ENCODE measurements at regions not wholly inside any gene's neighbourhood (a gene's known extent, or its start where the extent isn't known, plus 50 kb on each side); places are given as distances from the start of the nearest gene placed in this dataset.

DNA sequence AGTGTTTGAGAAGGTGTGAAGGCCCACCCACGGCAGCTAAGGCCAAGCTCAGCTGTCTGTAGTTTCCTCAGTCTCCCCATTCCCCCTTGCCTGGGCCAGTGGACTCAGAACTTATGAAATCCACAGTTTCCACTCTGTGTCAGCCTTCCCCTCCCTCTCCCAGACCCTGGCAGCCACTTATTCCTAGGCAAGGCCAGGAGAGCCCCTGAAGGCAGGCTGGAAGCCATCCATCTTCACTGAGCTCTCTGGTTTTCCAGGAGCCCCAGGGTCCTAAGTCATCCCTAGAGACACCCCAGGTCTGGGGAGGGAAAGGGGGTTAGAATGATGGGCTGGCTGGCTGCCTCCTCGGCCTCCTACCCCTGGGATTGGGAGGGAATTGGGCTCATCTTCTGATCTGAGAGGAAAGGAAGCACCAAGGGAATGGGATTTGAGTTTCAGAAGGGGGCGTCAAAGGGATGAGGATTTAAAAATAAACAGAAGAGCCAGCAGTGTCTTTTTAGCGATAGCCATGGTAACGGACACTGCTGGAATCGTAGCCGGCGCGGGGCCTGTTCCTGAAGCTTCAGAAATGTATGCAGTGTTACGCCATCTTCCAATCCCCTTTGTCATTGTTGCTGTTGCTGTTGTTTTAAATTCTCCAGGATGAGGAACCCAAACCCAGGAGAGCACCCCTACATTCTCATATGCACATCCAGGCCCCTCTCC is 561.1 kb upstream of the CADM1 start:
- Histone ChIP-seq H2AFZ (ENCODE audit: low read depth, low read length) (no peak overlapping the region), H4K20me1 (ENCODE audit: insufficient read depth) (no peaks in the 10 kb centered on the region), H3F3A (ENCODE audit: insufficient read depth, low read length, poor library complexity, severe bottlenecking) (peaks cover 6% of the 10 kb centered on the region), H3K9me2 (ENCODE audit: insufficient read depth, low read length) (no peaks in the 10 kb centered on the region), H3K4me3 (ENCODE audit: low read length) (no peak overlapping the region), H3K79me2 (replicated peaks; ENCODE audit: insufficient read depth, low read length) (no peaks in the 10 kb centered on the region), H3K9ac (ENCODE audit: low read length) (no peak overlapping the region), H3K27ac (ENCODE audit: low read length) (no peak overlapping the region), H3K4me2 (ENCODE audit: low read length) (no peak overlapping the region), H3K9me3 (ENCODE audit: low read length) (no peaks in the 10 kb centered on the region), H3K36me3 (ENCODE audit: insufficient read depth, low read length) (no peaks in the 10 kb centered on the region), H3K27me3 (ENCODE audit: insufficient read depth, low read depth, low read length) (no peaks in the 10 kb centered on the region)
- TF ChIP-seq, protein P1, sequence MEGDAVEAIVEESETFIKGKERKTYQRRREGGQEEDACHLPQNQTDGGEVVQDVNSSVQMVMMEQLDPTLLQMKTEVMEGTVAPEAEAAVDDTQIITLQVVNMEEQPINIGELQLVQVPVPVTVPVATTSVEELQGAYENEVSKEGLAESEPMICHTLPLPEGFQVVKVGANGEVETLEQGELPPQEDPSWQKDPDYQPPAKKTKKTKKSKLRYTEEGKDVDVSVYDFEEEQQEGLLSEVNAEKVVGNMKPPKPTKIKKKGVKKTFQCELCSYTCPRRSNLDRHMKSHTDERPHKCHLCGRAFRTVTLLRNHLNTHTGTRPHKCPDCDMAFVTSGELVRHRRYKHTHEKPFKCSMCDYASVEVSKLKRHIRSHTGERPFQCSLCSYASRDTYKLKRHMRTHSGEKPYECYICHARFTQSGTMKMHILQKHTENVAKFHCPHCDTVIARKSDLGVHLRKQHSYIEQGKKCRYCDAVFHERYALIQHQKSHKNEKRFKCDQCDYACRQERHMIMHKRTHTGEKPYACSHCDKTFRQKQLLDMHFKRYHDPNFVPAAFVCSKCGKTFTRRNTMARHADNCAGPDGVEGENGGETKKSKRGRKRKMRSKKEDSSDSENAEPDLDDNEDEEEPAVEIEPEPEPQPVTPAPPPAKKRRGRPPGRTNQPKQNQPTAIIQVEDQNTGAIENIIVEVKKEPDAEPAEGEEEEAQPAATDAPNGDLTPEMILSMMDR (IDR thresholded peaks at IDR 0.05; ENCODE audit: poor library complexity, severe bottlenecking): no peak
- TF ChIP-seq MXI1 (conservative IDR thresholded peaks at IDR 0.05; ENCODE audit: poor library complexity, severe bottlenecking): no peak
- no peak for TF ChIP-seq EP300 (conservative IDR thresholded peaks at IDR 0.05; ENCODE audit: poor library complexity, severe bottlenecking)
- no peak for TF ChIP-seq TAF1 (IDR thresholded peaks at IDR 0.05; ENCODE audit: low read depth)
- no peak for TF ChIP-seq RAD21 (conservative IDR thresholded peaks at IDR 0.05)
- TF ChIP-seq, protein P2, sequence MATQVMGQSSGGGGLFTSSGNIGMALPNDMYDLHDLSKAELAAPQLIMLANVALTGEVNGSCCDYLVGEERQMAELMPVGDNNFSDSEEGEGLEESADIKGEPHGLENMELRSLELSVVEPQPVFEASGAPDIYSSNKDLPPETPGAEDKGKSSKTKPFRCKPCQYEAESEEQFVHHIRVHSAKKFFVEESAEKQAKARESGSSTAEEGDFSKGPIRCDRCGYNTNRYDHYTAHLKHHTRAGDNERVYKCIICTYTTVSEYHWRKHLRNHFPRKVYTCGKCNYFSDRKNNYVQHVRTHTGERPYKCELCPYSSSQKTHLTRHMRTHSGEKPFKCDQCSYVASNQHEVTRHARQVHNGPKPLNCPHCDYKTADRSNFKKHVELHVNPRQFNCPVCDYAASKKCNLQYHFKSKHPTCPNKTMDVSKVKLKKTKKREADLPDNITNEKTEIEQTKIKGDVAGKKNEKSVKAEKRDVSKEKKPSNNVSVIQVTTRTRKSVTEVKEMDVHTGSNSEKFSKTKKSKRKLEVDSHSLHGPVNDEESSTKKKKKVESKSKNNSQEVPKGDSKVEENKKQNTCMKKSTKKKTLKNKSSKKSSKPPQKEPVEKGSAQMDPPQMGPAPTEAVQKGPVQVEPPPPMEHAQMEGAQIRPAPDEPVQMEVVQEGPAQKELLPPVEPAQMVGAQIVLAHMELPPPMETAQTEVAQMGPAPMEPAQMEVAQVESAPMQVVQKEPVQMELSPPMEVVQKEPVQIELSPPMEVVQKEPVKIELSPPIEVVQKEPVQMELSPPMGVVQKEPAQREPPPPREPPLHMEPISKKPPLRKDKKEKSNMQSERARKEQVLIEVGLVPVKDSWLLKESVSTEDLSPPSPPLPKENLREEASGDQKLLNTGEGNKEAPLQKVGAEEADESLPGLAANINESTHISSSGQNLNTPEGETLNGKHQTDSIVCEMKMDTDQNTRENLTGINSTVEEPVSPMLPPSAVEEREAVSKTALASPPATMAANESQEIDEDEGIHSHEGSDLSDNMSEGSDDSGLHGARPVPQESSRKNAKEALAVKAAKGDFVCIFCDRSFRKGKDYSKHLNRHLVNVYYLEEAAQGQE (IDR thresholded peaks at IDR 0.05; ENCODE audit: borderline replicate concordance): no peak
- no peak for TF ChIP-seq POLR2AphosphoS5 (IDR thresholded peaks at IDR 0.05)
- TF ChIP-seq SMC3 (conservative IDR thresholded peaks at IDR 0.05; ENCODE audit: poor library complexity): no peak
- no peak for TF ChIP-seq EZH2 (IDR thresholded peaks at IDR 0.05; ENCODE audit: borderline replicate concordance, insufficient read depth, low read length, poor library complexity, severe bottlenecking)

DNA sequence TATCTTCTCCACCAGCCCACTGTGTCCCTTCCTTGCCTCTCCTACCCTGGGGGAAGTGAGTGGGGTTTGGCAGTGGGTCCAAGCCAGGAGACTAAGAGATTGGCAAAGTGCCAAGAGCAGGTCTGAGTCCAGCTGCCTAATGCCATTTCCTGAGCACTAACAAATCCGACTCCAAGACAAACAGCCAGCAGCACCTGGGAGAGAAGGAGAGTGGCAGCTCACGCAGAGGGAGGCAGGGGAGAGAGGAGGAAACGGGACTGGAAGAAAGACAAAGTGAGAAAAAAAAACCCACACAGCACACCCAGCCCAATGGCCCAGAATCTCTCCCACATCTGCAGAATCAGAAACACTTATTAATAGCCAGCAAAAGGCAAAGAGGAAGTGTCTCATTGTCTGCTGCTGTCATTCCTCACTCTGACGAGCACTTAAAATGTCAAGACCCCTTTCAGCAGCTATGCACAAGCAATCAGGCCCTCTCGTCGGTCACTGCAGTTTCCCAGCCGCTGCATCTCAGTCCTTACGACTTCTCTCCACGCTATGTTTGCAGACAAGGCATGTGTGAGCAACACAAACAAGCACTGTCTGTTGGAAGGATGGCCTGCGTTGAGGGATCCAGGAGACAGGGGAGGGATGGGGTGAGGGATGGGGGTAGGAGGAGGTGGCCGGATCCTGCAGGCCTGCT is 558.4 kb upstream of the CADM1 start:
- Histone ChIP-seq H2AFZ (ENCODE audit: low read depth, low read length) (no peak overlapping the region), H3K4me3 (ENCODE audit: low read length) (peak overlapping the region; percentile 45), H3K79me2 (replicated peaks; ENCODE audit: insufficient read depth, low read length) (no peaks in the 10 kb centered on the region), H4K20me1 (ENCODE audit: insufficient read depth) (no peaks in the 10 kb centered on the region), H3F3A (ENCODE audit: insufficient read depth, low read length, poor library complexity, severe bottlenecking) (peaks cover 6% of the 10 kb centered on the region), H3K36me3 (ENCODE audit: insufficient read depth, low read length) (no peaks in the 10 kb centered on the region), H3K27ac (ENCODE audit: low read length) (peak overlapping the region; percentile 74), H3K9me3 (ENCODE audit: low read length) (no peaks in the 10 kb centered on the region), H3K9me2 (ENCODE audit: insufficient read depth, low read length) (no peaks in the 10 kb centered on the region), H3K4me2 (ENCODE audit: low read length) (peak overlapping the region; percentile 2), H3K9ac (ENCODE audit: low read length) (peak overlapping the region; percentile 51), H3K27me3 (ENCODE audit: insufficient read depth, low read depth, low read length) (no peaks in the 10 kb centered on the region)
- no peak for TF ChIP-seq EZH2 (IDR thresholded peaks at IDR 0.05; ENCODE audit: borderline replicate concordance, insufficient read depth, low read length, poor library complexity, severe bottlenecking)
- peak; percentile 46 for TF ChIP-seq RAD21 (conservative IDR thresholded peaks at IDR 0.05)
- TF ChIP-seq, protein P2 (IDR thresholded peaks at IDR 0.05; ENCODE audit: borderline replicate concordance): no peak
- TF ChIP-seq MXI1 (conservative IDR thresholded peaks at IDR 0.05; ENCODE audit: poor library complexity, severe bottlenecking): no peak
- TF ChIP-seq POLR2AphosphoS5 (IDR thresholded peaks at IDR 0.05): peak; percentile 99
- peak; percentile 97 for TF ChIP-seq EP300 (conservative IDR thresholded peaks at IDR 0.05; ENCODE audit: poor library complexity, severe bottlenecking)
- peak; percentile 46 for TF ChIP-seq SMC3 (conservative IDR thresholded peaks at IDR 0.05; ENCODE audit: poor library complexity)

Data from neural cell (in vitro differentiated cells).